Testis (tissue), 2 donors: ENCODE measurements at regions not wholly inside any gene's neighbourhood (a gene's known extent, or its start where the extent isn't known, plus 50 kb on each side); places are given as distances from the start of the nearest gene placed in this dataset.
"Not testable (repeated sequence)": the region's sequence is repeated elsewhere in the genome, so short reads cannot be mapped to it uniquely, and the experiment has no call there.

Experiments
- DNase-seq: peaks from one replicate; pipeline ENCODE4 v3.0.0-alpha.2; 2019
- H3K27ac ChIP-seq, 2 donors: fragments of 200-600 bp; sonication (generic); one replicate each; pipeline ENCODE4 v1.5.1; 2019
- H3K27me3 ChIP-seq: fragments of 200-600 bp; sonication (generic); one replicate; pipeline ENCODE4 v1.5.1; 2019
- H3K36me3 ChIP-seq: fragments of 200-600 bp; sonication (generic); one replicate; pipeline ENCODE4 v1.5.1; 2017; ENCODE audit warnings: low read depth; ENCODE audit errors: missing control alignments
- H3K4me1 ChIP-seq: fragments of 200-600 bp; sonication (generic); one replicate; pipeline ENCODE4 v1.5.1; 2019
- H3K4me3 ChIP-seq, 2 donors: fragments of 200-600 bp; sonication (generic); one replicate each; pipeline ENCODE4 v1.5.1; 2017 to 2019
- H3K9me3 ChIP-seq: fragments of 200-600 bp; sonication (generic); one replicate; pipeline ENCODE4 v1.5.1; 2017
- CTCF ChIP-seq, 3 experiments: fragments of 450-650 bp in 2 of 3; fragments of 200-600 bp in 1 of 3; sonication (generic) in 1 of 3; IDR thresholded peaks; one replicate each; pipeline ENCODE4 v1.5.1; 2016 to 2019; ENCODE audit warnings: antibody characterized with exemption in 3 of 3, mild to moderate bottlenecking in 2 of 3, moderate library complexity in 1 of 3
- POLR2A ChIP-seq: fragments of 450-650 bp; IDR thresholded peaks from one replicate; pipeline ENCODE4 v1.6.1; 2017; ENCODE audit warnings: antibody characterized with exemption, mild to moderate bottlenecking, moderate library complexity
- WGBS, 2 donors: methylation state at CpG; one replicate each; pipeline ENCODE4 v1.1.5; 2018; 5-methylcytosine and 5-hydroxymethylcytosine counted together
- intact Hi-C: fragments of 100-400 bp; cut with DNase I; formaldehyde crosslinking; loops from one replicate; pipeline ENCODE4 v1.15.1; 2023; ENCODE audit warnings: low total_unique reads

- Histone ChIP-seq H3K27me3 (no peaks in the 10 kb centered on the region), H3K27ac (no peak overlapping the region), H3K9me3 (no peaks in the 10 kb centered on the region), H3K4me3 (no peak overlapping the region), H3K4me1 (no peaks in the 10 kb centered on the region), H3K36me3 (no peaks in the 10 kb centered on the region)
- DNase-seq: peak; percentile 43
- TF ChIP-seq CTCF (IDR thresholded peaks at IDR 0.05) (no peak), POLR2A (no peak)
- intact Hi-C loops: no loop called here
Measured at GRCh38 chr11:98740321-98740720, 280.4 kb upstream of the CNTN5 start.

- H3K36me3 ChIP-seq, DNase-seq, H3K4me3 ChIP-seq, H3K27ac ChIP-seq, H3K27me3 ChIP-seq, H3K4me1 ChIP-seq, H3K9me3 ChIP-seq, intact Hi-C loops: not testable (repeated sequence)
- 97% methylated on average over 19 of the region's 21 CpGs; no CpG with 5 or more reads in 1 of the 2 donors for WGBS, 2 donors
Measured at GRCh38 chr11:98763446-98763845, 257.3 kb upstream of the CNTN5 start.

- Histone ChIP-seq H3K27ac (no peak overlapping the region), H3K4me1 (no peaks in the 10 kb centered on the region), H3K27me3 (no peaks in the 10 kb centered on the region), H3K9me3 (no peaks in the 10 kb centered on the region), H3K36me3 (no peaks in the 10 kb centered on the region), H3K4me3 (no peak overlapping the region)
- no peak for DNase-seq
- intact Hi-C loops: no loop called here
- 80 to 90% methylated on average over 2 of the region's 2 CpGs for WGBS, 2 donors
- TF ChIP-seq CTCF (IDR thresholded peaks at IDR 0.05): no peak
- no peak for TF ChIP-seq POLR2A
Measured at GRCh38 chr11:98766903-98767302, 253.8 kb upstream of the CNTN5 start.

- H3K4me3 ChIP-seq, H3K27me3 ChIP-seq, DNase-seq, H3K4me1 ChIP-seq, H3K9me3 ChIP-seq, intact Hi-C loops, H3K36me3 ChIP-seq, H3K27ac ChIP-seq: not testable (repeated sequence)
- 76 to 86% methylated on average over 5 to 14 of the region's 29 CpGs for WGBS, 2 donors
Measured at GRCh38 chr11:98770046-98770445, 250.7 kb upstream of the CNTN5 start.

GRCh38 chr11:98771791-98772190, 249.0 kb upstream of the CNTN5 start:
- H3K27ac ChIP-seq: no peak overlapping the region
- no peaks in the 10 kb centered on the region for H3K27me3 ChIP-seq
- no peaks in the 10 kb centered on the region for H3K4me1 ChIP-seq
- DNase-seq: no peak
- TF ChIP-seq CTCF (IDR thresholded peaks at IDR 0.05) (no peak), POLR2A (no peak)
- no peaks in the 10 kb centered on the region for H3K36me3 ChIP-seq
- intact Hi-C loops: no loop called here
- no peaks in the 10 kb centered on the region for H3K9me3 ChIP-seq
- WGBS, 2 donors: 77 to 79% methylated on average over 4 of the region's 4 CpGs
- H3K4me3 ChIP-seq: no peak overlapping the region

- H3K9me3 ChIP-seq: no peaks in the 10 kb centered on the region
- 28 to 46% methylated on average over 2 of the region's 2 CpGs for WGBS, 2 donors
Measured at GRCh38 chr11:98772893-98773292, 247.9 kb upstream of the CNTN5 start.

More at GRCh38 chr11:98772893-98773292, 247.9 kb upstream of the CNTN5 start:
- intact Hi-C loops: no loop called here
- no peaks in the 10 kb centered on the region for H3K4me1 ChIP-seq
- TF ChIP-seq POLR2A: no peak
- no peak for TF ChIP-seq CTCF (IDR thresholded peaks at IDR 0.05)
- no peak for DNase-seq
- H3K27me3 ChIP-seq: no peaks in the 10 kb centered on the region
- no peaks in the 10 kb centered on the region for H3K36me3 ChIP-seq
- H3K27ac ChIP-seq: no peak overlapping the region
- no peak overlapping the region for H3K4me3 ChIP-seq
